Natural killer cell (primary cell): ENCODE measurements at regions not wholly inside any gene's neighbourhood (a gene's known extent, or its start where the extent isn't known, plus 50 kb on each side); places are given as distances from the start of the nearest gene placed in this dataset.

Experiments used
- ATAC-seq, 3 donors: fragments of 150-1000 bp in 2 of 3; fragments of 200-7000 bp in 1 of 3; cut with Tn5 transposase; 1 replicate in 1 of 3; 2 replicates in 2 of 3; pipeline ENCODE4 v1.10.0; 2021; ENCODE audit warnings: mild to moderate bottlenecking in 2 of 3, moderate library complexity in 2 of 3
- DNase-seq, 2 donors: peaks; one replicate each; pipeline versions ENCODE4 v3.0.0 to v3.0.0-alpha.2; 2013 to 2021; ENCODE audit warnings: mixed read lengths in 1 of 2
- H3K27ac ChIP-seq: one replicate; pipeline ENCODE4 v1.5.1; 2013; ENCODE audit warnings: mild to moderate bottlenecking, low read length
- H3K27me3 ChIP-seq: one replicate; pipeline ENCODE4 v1.6.1; 2013; ENCODE audit warnings: low read length; ENCODE audit not compliant: control insufficient read depth, insufficient read depth
- H3K36me3 ChIP-seq: one replicate; pipeline ENCODE4 v1.6.1; 2013; ENCODE audit warnings: low read length; ENCODE audit not compliant: control insufficient read depth, insufficient read depth
- H3K4me1 ChIP-seq: one replicate; pipeline ENCODE4 v1.6.1; 2013; ENCODE audit warnings: low read length; ENCODE audit not compliant: control insufficient read depth, insufficient read depth
- H3K4me3 ChIP-seq: one replicate; pipeline ENCODE4 v1.5.1; 2013; ENCODE audit warnings: low read length
- H3K9me3 ChIP-seq: one replicate; pipeline ENCODE4 v1.6.1; 2013; ENCODE audit warnings: low read length; ENCODE audit not compliant: control insufficient read depth, insufficient read depth
- H3K27ac Mint-ChIP-seq, 2 donors: one replicate each; pipeline ENCODE4 v1.8.0; 2022; ENCODE audit warnings: mild to moderate bottlenecking in 2 of 2, mixed read lengths in 2 of 2, moderate library complexity in 1 of 2
- H3K27me3 Mint-ChIP-seq, 2 donors: one replicate each; pipeline ENCODE4 v1.8.0; 2022; ENCODE audit warnings: low read depth in 2 of 2, mixed read lengths in 2 of 2
- H3K36me3 Mint-ChIP-seq: one replicate; pipeline ENCODE4 v1.8.0; 2022; ENCODE audit warnings: mixed read lengths
- H3K4me1 Mint-ChIP-seq, 2 donors: one replicate each; pipeline ENCODE4 v1.8.0; 2022; ENCODE audit warnings: mixed read lengths in 2 of 2
- H3K4me3 Mint-ChIP-seq: one replicate; pipeline ENCODE4 v1.8.0; 2022; ENCODE audit warnings: mild to moderate bottlenecking, moderate library complexity, mixed read lengths
- H3K9me3 Mint-ChIP-seq, 2 donors: one replicate each; pipeline ENCODE4 v1.8.0; 2022; ENCODE audit warnings: mixed read lengths in 2 of 2
- WGBS: methylation state at CpG from one replicate; pipeline ENCODE4 v1.1.7; 2013; ENCODE audit warnings: missing lambda C conversion rate; ENCODE audit not compliant: insufficient coverage; 5-methylcytosine and 5-hydroxymethylcytosine counted together
- intact Hi-C: fragments of 100-400 bp; cut with micrococcal nuclease; formaldehyde crosslinking; loops from one replicate; pipeline ENCODE4 v1.14.2; 2022
- TF ChIP-seq, protein P1 (sequence below): fragments of 200-600 bp; IDR thresholded peaks from one replicate; pipeline ENCODE4 v1.8.0; 2022; ENCODE audit warnings: antibody characterized with exemption

DNA sequence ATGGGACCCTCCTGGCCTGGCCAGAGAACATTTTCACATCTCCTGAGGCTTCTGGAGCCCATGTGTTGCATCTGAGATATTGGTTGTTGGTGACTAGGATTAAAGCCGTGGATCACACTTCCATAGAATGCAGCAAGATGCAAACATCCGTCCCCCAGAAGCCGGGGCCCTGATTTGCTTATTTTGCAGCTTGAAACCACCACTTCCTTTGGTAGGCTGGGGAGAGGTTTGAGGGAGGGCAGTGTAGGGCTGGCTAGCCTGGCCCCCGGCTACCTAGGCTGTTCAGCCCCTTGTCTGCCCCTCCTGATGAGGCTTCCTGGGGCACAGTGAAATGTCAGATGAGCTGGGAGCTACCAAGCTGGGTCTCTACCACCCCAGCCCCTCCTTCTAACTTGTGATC, 209.7 kb upstream of the PWP1 start:
- no peak for DNase-seq
- H3K4me1 Mint-ChIP-seq: peaks cover 33 to 38% of the 10 kb centered on the region in 2 donors
- Histone ChIP-seq H3K27me3 (no peaks in the 10 kb centered on the region), H3K4me3 (no peak overlapping the region), H3K36me3 (no peaks in the 10 kb centered on the region), H3K27ac (no peak overlapping the region), H3K9me3 (no peaks in the 10 kb centered on the region), H3K4me1 (peaks cover 20% of the 10 kb centered on the region)
- no peaks in the 10 kb centered on the region for H3K9me3 Mint-ChIP-seq
- no peak overlapping the region for H3K4me3 Mint-ChIP-seq
- TF ChIP-seq, protein P1, sequence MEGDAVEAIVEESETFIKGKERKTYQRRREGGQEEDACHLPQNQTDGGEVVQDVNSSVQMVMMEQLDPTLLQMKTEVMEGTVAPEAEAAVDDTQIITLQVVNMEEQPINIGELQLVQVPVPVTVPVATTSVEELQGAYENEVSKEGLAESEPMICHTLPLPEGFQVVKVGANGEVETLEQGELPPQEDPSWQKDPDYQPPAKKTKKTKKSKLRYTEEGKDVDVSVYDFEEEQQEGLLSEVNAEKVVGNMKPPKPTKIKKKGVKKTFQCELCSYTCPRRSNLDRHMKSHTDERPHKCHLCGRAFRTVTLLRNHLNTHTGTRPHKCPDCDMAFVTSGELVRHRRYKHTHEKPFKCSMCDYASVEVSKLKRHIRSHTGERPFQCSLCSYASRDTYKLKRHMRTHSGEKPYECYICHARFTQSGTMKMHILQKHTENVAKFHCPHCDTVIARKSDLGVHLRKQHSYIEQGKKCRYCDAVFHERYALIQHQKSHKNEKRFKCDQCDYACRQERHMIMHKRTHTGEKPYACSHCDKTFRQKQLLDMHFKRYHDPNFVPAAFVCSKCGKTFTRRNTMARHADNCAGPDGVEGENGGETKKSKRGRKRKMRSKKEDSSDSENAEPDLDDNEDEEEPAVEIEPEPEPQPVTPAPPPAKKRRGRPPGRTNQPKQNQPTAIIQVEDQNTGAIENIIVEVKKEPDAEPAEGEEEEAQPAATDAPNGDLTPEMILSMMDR: no peak
- peak; percentile 67 to 86 (median 73) for ATAC-seq
- peaks cover 0 to 8% of the 10 kb centered on the region in 2 donors for H3K27me3 Mint-ChIP-seq
- WGBS: 17% methylated on average over 4 of the region's 4 CpGs
- no peaks in the 10 kb centered on the region for H3K36me3 Mint-ChIP-seq
- H3K27ac Mint-ChIP-seq: no peak overlapping the region
- intact Hi-C loops: no loop called here

DNA sequence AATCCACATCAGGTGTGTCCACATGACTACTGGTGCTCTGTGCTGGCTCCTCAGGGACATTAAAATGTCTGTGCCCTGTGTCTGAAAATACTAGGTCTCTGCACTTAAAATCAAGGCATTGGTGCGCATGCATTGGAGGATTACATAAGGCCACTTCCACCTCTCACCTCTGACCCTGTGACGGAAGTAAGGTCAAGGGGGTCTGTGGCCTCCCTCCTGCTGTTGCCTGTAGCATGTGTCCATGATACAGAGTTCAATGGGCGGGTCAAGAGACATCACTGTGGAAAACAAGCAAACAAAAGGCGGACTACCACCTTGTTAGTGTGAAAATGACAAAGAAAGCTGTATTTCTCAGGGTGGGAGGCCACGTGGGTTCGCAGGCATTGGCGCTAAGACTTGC, 208.6 kb upstream of the PWP1 start:
- H3K9me3 ChIP-seq: no peaks in the 10 kb centered on the region
- 91% methylated on average over 7 of the region's 7 CpGs for WGBS
- ATAC-seq: no peak
- no peak for DNase-seq
- Mint-ChIP-seq H3K4me1 (peaks cover 34 to 38% of the 10 kb centered on the region in 2 donors), H3K36me3 (no peaks in the 10 kb centered on the region), H3K27ac (no peak overlapping the region), H3K9me3 (no peaks in the 10 kb centered on the region), H3K27me3 (peaks cover 0 to 8% of the 10 kb centered on the region in 2 donors), H3K4me3 (no peak overlapping the region)
- intact Hi-C loops: no loop called here
- H3K4me1 ChIP-seq: peaks cover 20% of the 10 kb centered on the region
- no peak overlapping the region for H3K27ac ChIP-seq
- no peak overlapping the region for H3K4me3 ChIP-seq
- H3K36me3 ChIP-seq: no peaks in the 10 kb centered on the region
- TF ChIP-seq, protein P1: no peak
- no peaks in the 10 kb centered on the region for H3K27me3 ChIP-seq

DNA sequence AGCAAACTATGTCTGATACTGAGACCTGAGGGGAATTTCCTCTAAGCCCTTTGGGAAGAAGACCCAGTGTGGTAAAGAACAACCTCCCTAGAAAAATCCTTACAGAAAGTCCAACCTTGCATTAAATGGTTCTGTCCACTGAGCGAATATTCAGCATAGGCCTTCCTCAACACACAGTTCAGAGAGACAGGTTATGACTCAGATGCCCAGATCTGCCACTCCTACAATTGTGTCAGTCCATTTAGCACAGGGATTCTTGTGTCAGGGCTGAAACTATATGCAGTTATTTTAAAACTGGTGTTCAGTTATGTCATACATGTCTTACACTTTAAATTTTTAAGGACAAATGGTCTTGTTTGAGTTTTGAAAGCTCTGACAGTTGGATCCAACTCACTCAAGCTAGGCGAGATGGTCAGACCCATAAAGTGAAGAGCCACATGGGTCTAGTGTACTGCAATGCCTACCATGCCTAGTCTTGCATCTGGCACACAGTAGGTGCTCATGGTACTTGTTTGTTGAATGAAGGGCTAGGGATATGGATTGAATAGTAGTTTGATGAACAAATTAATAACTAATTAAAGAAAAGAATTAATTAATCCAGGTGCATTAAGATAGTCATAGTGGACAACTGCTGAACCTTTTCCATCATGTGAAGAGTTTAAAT, 207.5 kb upstream of the PWP1 start:
- DNase-seq: no peak
- H3K36me3 Mint-ChIP-seq: no peaks in the 10 kb centered on the region
- H3K4me3 Mint-ChIP-seq: no peak overlapping the region
- H3K27me3 Mint-ChIP-seq: peaks cover 0 to 8% of the 10 kb centered on the region in 2 donors
- H3K4me1 Mint-ChIP-seq: peaks cover 34 to 38% of the 10 kb centered on the region in 2 donors
- TF ChIP-seq, protein P1: no peak
- Histone ChIP-seq H3K27me3 (no peaks in the 10 kb centered on the region), H3K4me1 (peaks cover 20% of the 10 kb centered on the region), H3K4me3 (no peak overlapping the region), H3K27ac (no peak overlapping the region), H3K9me3 (no peaks in the 10 kb centered on the region), H3K36me3 (no peaks in the 10 kb centered on the region)
- H3K9me3 Mint-ChIP-seq: no peaks in the 10 kb centered on the region
- intact Hi-C loops: no loop called here
- no peak for ATAC-seq
- WGBS: 87% methylated on average over 2 of the region's 2 CpGs
- H3K27ac Mint-ChIP-seq: no peak overlapping the region

DNA sequence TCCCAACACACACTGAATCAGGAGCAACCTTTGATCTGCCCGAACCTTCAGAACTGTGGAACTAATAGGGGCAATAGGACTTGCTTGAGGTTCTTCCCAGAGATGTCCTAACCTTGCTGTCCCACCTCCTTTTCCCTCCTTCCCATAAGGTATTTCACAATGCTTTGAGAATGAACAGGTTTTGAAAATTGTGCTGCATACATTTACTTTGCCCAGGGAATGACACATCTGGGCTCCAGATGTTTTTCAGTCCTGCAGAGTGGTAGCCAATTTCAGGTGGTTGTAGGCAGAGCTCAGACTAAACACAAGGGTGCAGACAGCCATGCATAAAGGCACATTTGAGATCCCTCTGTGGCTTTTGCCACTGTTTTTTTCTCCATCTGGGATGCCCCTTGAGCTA, 206.7 kb upstream of the PWP1 start:
- H3K27ac ChIP-seq: no peak overlapping the region
- no peak overlapping the region for H3K4me3 ChIP-seq
- H3K9me3 Mint-ChIP-seq: no peaks in the 10 kb centered on the region
- peaks cover 34 to 38% of the 10 kb centered on the region in 2 donors for H3K4me1 Mint-ChIP-seq
- TF ChIP-seq, protein P1: no peak
- no peaks in the 10 kb centered on the region for H3K36me3 Mint-ChIP-seq
- DNase-seq (no peak), ATAC-seq (no peak)
- no peak overlapping the region for H3K27ac Mint-ChIP-seq
- peaks cover 0 to 8% of the 10 kb centered on the region in 2 donors for H3K27me3 Mint-ChIP-seq
- H3K9me3 ChIP-seq: no peaks in the 10 kb centered on the region
- H3K4me3 Mint-ChIP-seq: no peak overlapping the region
- intact Hi-C loops: no loop called here
- no peaks in the 10 kb centered on the region for H3K27me3 ChIP-seq
- WGBS: 86% methylated on average over 1 of the region's 1 CpG
- no peaks in the 10 kb centered on the region for H3K36me3 ChIP-seq
- H3K4me1 ChIP-seq: peaks cover 20% of the 10 kb centered on the region
